H9 (cell line): ENCODE measurements at regions not wholly inside any gene's neighbourhood (a gene's known extent, or its start where the extent isn't known, plus 50 kb on each side); places are given as distances from the start of the nearest gene placed in this dataset.

Experiments used
- DNase-seq: peaks from one replicate; pipeline ENCODE4 v3.0.0-alpha.2; 2017
- H2AFZ ChIP-seq: one replicate; pipeline ENCODE4 v1.6.1; 2013; ENCODE audit warnings: mild to moderate bottlenecking, low read length, control low read depth, moderate library complexity
- H2AK5ac ChIP-seq: 2 replicates; pipeline ENCODE4 v1.6.1; 2013; ENCODE audit warnings: low read length, control low read depth, mixed read lengths; ENCODE audit not compliant: insufficient read length
- H2BK120ac ChIP-seq: one replicate; pipeline ENCODE4 v1.6.1; 2013; ENCODE audit warnings: low read depth, mild to moderate bottlenecking, low read length, control low read depth, inconsistent platforms; ENCODE audit not compliant: poor library complexity, severe bottlenecking
- H2BK12ac ChIP-seq: 2 replicates; pipeline ENCODE4 v1.6.1; 2013; ENCODE audit warnings: low read length, control low read depth, mixed read lengths, low read depth; ENCODE audit not compliant: insufficient read length
- H2BK15ac ChIP-seq: 2 replicates; pipeline ENCODE4 v1.6.1; 2013; ENCODE audit warnings: low read depth, low read length, control low read depth
- H2BK20ac ChIP-seq: one replicate; pipeline ENCODE4 v1.6.1; 2013; ENCODE audit warnings: low read depth, mild to moderate bottlenecking, low read length, control low read depth, inconsistent platforms; ENCODE audit not compliant: poor library complexity, severe bottlenecking
- H2BK5ac ChIP-seq: 2 replicates; pipeline ENCODE4 v1.6.1; 2013; ENCODE audit warnings: low read length, control low read depth, mixed read lengths; ENCODE audit not compliant: insufficient read length
- H3K14ac ChIP-seq: 2 replicates; pipeline ENCODE4 v1.6.1; 2013; ENCODE audit warnings: low read length, control low read depth; ENCODE audit not compliant: insufficient read depth
- H3K18ac ChIP-seq: 2 replicates; pipeline ENCODE4 v1.6.1; 2013; ENCODE audit warnings: low read depth, mild to moderate bottlenecking, mixed read lengths, low read length, control low read depth; ENCODE audit not compliant: insufficient read length
- H3K23ac ChIP-seq: 2 replicates; pipeline ENCODE4 v1.6.1; 2013; ENCODE audit warnings: low read length, control low read depth, mixed read lengths, low read depth; ENCODE audit not compliant: insufficient read length
- H3K23me2 ChIP-seq: 2 replicates; pipeline ENCODE4 v1.6.1; 2013; ENCODE audit warnings: low read depth, mild to moderate bottlenecking, mixed read lengths, low read length, control low read depth; ENCODE audit not compliant: insufficient read length, poor library complexity, severe bottlenecking
- H3K27ac ChIP-seq: 2 replicates; pipeline ENCODE4 v1.5.1; 2013; ENCODE audit warnings: low read length, control low read depth, mixed read lengths, low read depth; ENCODE audit not compliant: insufficient read length
- H3K27me3 ChIP-seq: 2 replicates; pipeline ENCODE4 v1.6.1; 2013; ENCODE audit warnings: low read length, control low read depth, inconsistent platforms; ENCODE audit not compliant: insufficient read depth
- H3K4ac ChIP-seq: 2 replicates; pipeline ENCODE4 v1.6.1; 2013; ENCODE audit warnings: low read depth, mild to moderate bottlenecking, control low read depth, inconsistent platforms, low read length, moderate library complexity
- H3K4me1 ChIP-seq: 2 replicates; pipeline ENCODE4 v1.6.1; 2013; ENCODE audit warnings: low read length, control low read depth, inconsistent platforms; ENCODE audit not compliant: insufficient read depth
- H3K4me2 ChIP-seq: 2 replicates; pipeline ENCODE4 v1.6.1; 2013; ENCODE audit warnings: low read length, control low read depth, mixed read lengths; ENCODE audit not compliant: insufficient read length, insufficient read depth
- H3K56ac ChIP-seq: 2 replicates; pipeline ENCODE4 v1.6.1; 2013; ENCODE audit warnings: low read depth, mild to moderate bottlenecking, mixed read lengths, low read length, control low read depth; ENCODE audit not compliant: insufficient read length
- H3K79me1 ChIP-seq: 2 replicates; pipeline ENCODE4 v1.6.1; 2013; ENCODE audit warnings: low read depth, mild to moderate bottlenecking, moderate library complexity, low read length, control low read depth, inconsistent platforms; ENCODE audit not compliant: insufficient read depth, poor library complexity, severe bottlenecking
- H3K79me2 ChIP-seq: 2 replicates; pipeline ENCODE4 v1.6.1; 2013; ENCODE audit warnings: low read length, control low read depth, inconsistent platforms; ENCODE audit not compliant: insufficient read depth
- H3K9ac ChIP-seq: 2 replicates; pipeline ENCODE4 v1.6.1; 2013; ENCODE audit warnings: low read length, control low read depth, mixed read lengths; ENCODE audit not compliant: insufficient read length; ENCODE audit errors: extremely low read depth
- H3K9me3 ChIP-seq: one replicate; pipeline ENCODE4 v1.6.1; 2013; ENCODE audit warnings: low read depth, low read length, inconsistent platforms; ENCODE audit not compliant: control insufficient read depth
- H3T11ph ChIP-seq: one replicate; pipeline ENCODE4 v1.6.1; 2013; ENCODE audit warnings: mild to moderate bottlenecking, low read length, control low read depth, inconsistent platforms
- H4K20me1 ChIP-seq: one replicate; pipeline ENCODE4 v1.6.1; 2013; ENCODE audit not compliant: control insufficient read depth, insufficient read length, insufficient read depth
- H4K5ac ChIP-seq: 2 replicates; pipeline ENCODE4 v1.6.1; 2013; ENCODE audit warnings: low read depth, mild to moderate bottlenecking, mixed read lengths, low read length, control low read depth; ENCODE audit not compliant: insufficient read length
- H4K8ac ChIP-seq: replicated peaks from 2 replicates; pipeline ENCODE4 v1.6.1; 2013; ENCODE audit warnings: low read length, control low read depth, mixed read lengths, low read depth; ENCODE audit not compliant: insufficient read length
- H4K91ac ChIP-seq: 2 replicates; pipeline ENCODE4 v1.6.1; 2013; ENCODE audit warnings: low read depth, mild to moderate bottlenecking, moderate library complexity, mixed read lengths, low read length, control low read depth; ENCODE audit not compliant: insufficient read length
- H3K27ac Mint-ChIP-seq, 3 experiments: 2 replicates in 2 of 3; 3 replicates in 1 of 3; pipeline ENCODE4 v1.8.0; 2020 to 2021; ENCODE audit warnings: mixed read lengths in 3 of 3, mild to moderate bottlenecking in 1 of 3, moderate library complexity in 1 of 3
- H3K27me3 Mint-ChIP-seq: 2 replicates; pipeline ENCODE4 v1.8.0; 2021; ENCODE audit warnings: low read depth, mild to moderate bottlenecking, moderate library complexity, mixed read lengths
- H3K36me3 Mint-ChIP-seq, 3 experiments: 2 replicates in 2 of 3; 3 replicates in 1 of 3; pipeline ENCODE4 v1.8.0; 2020 to 2021; ENCODE audit warnings: low read depth in 3 of 3, mixed read lengths in 3 of 3; ENCODE audit not compliant: insufficient read depth in 1 of 3
- H3K4me1 Mint-ChIP-seq, 2 experiments: 2 replicates each; pipeline ENCODE4 v1.8.0; 2020; ENCODE audit warnings: mixed read lengths in 2 of 2
- H3K4me3 Mint-ChIP-seq, 2 experiments: 2 replicates in 1 of 2; 3 replicates in 1 of 2; pipeline ENCODE4 v1.8.0; 2020 to 2021; ENCODE audit warnings: mild to moderate bottlenecking in 2 of 2, mixed read lengths in 2 of 2, moderate library complexity in 1 of 2
- H3K9me3 Mint-ChIP-seq, 2 experiments: 2 replicates in 1 of 2; 3 replicates in 1 of 2; pipeline ENCODE4 v1.8.0; 2020; ENCODE audit warnings: mild to moderate bottlenecking in 2 of 2, mixed read lengths in 2 of 2, moderate library complexity in 1 of 2
- WGBS: extraction: QIAGEN DNeasy Blood & Tissue Kit; methylation state at CpG from one replicate; pipeline ENCODE4 v1.1.7; 2013; ENCODE audit warnings: missing lambda C conversion rate, low lambda C conversion rate, mixed read lengths; ENCODE audit not compliant: insufficient read length; ENCODE audit errors: extremely low coverage; 5-methylcytosine and 5-hydroxymethylcytosine counted together
- TF ChIP-seq, protein P1 (sequence below): fragments of 200-600 bp; sonication (generic); conservative IDR thresholded peaks from 3 replicates; pipeline ENCODE4 v1.8.0; 2021; ENCODE audit warnings: antibody characterized with exemption, mild to moderate bottlenecking

GRCh38 chr1:168897249-168897648, 168.2 kb upstream of the DPT start:
- Histone ChIP-seq H2BK120ac (no peak overlapping the region), H3K14ac (no peak overlapping the region), H3K56ac (no peak overlapping the region), H3K4me1 (no peaks in the 10 kb centered on the region), H4K20me1 (no peaks in the 10 kb centered on the region), H3K18ac (no peak overlapping the region), H3K23ac (no peak overlapping the region), H2BK15ac (no peak overlapping the region), H3K79me1 (no peaks in the 10 kb centered on the region), H4K8ac (no peak overlapping the region), H3K79me2 (no peaks in the 10 kb centered on the region), H4K5ac (no peak overlapping the region), H3K4ac (no peak overlapping the region), H3K23me2 (no peaks in the 10 kb centered on the region), H3K27me3 (no peaks in the 10 kb centered on the region), H2BK5ac (no peak overlapping the region), H2AK5ac (no peak overlapping the region), H3K4me2 (no peak overlapping the region), H3K9me3 (no peaks in the 10 kb centered on the region), H4K91ac (no peak overlapping the region), H2BK20ac (no peak overlapping the region), H3T11ph (no peak overlapping the region), H3K27ac (no peak overlapping the region), H2AFZ (no peak overlapping the region), H2BK12ac (no peak overlapping the region), H3K9ac (no peak overlapping the region)
- Mint-ChIP-seq H3K36me3 (no peaks in the 10 kb centered on the region), H3K4me1 (no peaks in the 10 kb centered on the region), H3K27me3 (peaks cover 4% of the 10 kb centered on the region; the same call in 1 of the 2 replicates), H3K9me3 (no peaks in the 10 kb centered on the region; a peak in 1 of 5 replicates), H3K27ac (no peak overlapping the region), H3K4me3 (no peak overlapping the region)
- WGBS, result no CpG with 5 or more reads among the region's 2 CpGs
- no peak for DNase-seq
- TF ChIP-seq, protein P1, sequence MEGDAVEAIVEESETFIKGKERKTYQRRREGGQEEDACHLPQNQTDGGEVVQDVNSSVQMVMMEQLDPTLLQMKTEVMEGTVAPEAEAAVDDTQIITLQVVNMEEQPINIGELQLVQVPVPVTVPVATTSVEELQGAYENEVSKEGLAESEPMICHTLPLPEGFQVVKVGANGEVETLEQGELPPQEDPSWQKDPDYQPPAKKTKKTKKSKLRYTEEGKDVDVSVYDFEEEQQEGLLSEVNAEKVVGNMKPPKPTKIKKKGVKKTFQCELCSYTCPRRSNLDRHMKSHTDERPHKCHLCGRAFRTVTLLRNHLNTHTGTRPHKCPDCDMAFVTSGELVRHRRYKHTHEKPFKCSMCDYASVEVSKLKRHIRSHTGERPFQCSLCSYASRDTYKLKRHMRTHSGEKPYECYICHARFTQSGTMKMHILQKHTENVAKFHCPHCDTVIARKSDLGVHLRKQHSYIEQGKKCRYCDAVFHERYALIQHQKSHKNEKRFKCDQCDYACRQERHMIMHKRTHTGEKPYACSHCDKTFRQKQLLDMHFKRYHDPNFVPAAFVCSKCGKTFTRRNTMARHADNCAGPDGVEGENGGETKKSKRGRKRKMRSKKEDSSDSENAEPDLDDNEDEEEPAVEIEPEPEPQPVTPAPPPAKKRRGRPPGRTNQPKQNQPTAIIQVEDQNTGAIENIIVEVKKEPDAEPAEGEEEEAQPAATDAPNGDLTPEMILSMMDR, result no peak
